Glutamatergic neuron (in vitro differentiated cells): ENCODE measurements at regions not wholly inside any gene's neighbourhood (a gene's known extent, or its start where the extent isn't known, plus 50 kb on each side); places are given as distances from the start of the nearest gene placed in this dataset.

Source experiments
- DNase-seq: peaks from one replicate; pipeline ENCODE4 v3.0.0; 2022
- H3K27ac Mint-ChIP-seq: one replicate; pipeline ENCODE4 v1.8.0; 2020; ENCODE audit warnings: mild to moderate bottlenecking, mixed read lengths, inconsistent platforms; ENCODE audit not compliant: unreplicated experiment
- H3K27me3 Mint-ChIP-seq: one replicate; pipeline ENCODE4 v1.8.0; 2020; ENCODE audit warnings: mild to moderate bottlenecking, moderate library complexity, mixed read lengths, inconsistent platforms; ENCODE audit not compliant: unreplicated experiment
- H3K36me3 Mint-ChIP-seq: one replicate; pipeline ENCODE4 v1.8.0; 2020; ENCODE audit warnings: mild to moderate bottlenecking, mixed read lengths, inconsistent platforms; ENCODE audit not compliant: unreplicated experiment
- H3K4me1 Mint-ChIP-seq: one replicate; pipeline ENCODE4 v1.8.0; 2020; ENCODE audit warnings: mild to moderate bottlenecking, low read depth, mixed read lengths, inconsistent platforms; ENCODE audit not compliant: unreplicated experiment
- H3K4me3 Mint-ChIP-seq: one replicate; pipeline ENCODE4 v1.8.0; 2020; ENCODE audit warnings: mild to moderate bottlenecking, mixed read lengths, inconsistent platforms; ENCODE audit not compliant: unreplicated experiment
- H3K9me3 Mint-ChIP-seq: one replicate; pipeline ENCODE4 v1.8.0; 2020; ENCODE audit warnings: mild to moderate bottlenecking, moderate library complexity, mixed read lengths, inconsistent platforms; ENCODE audit not compliant: unreplicated experiment
- TF ChIP-seq, protein P1 (sequence below): fragments of 200-600 bp; sonication (generic); IDR thresholded peaks from one replicate; pipeline ENCODE4 v1.5.0; 2021; ENCODE audit not compliant: partially characterized antibody, unreplicated experiment

GRCh38 chr5:117496801-117497200 is 922.2 kb upstream of the SEMA6A start:
- H3K4me3 Mint-ChIP-seq = no peak overlapping the region
- no peak for DNase-seq
- H3K4me1 Mint-ChIP-seq = no peaks in the 10 kb centered on the region
- TF ChIP-seq, protein P1, sequence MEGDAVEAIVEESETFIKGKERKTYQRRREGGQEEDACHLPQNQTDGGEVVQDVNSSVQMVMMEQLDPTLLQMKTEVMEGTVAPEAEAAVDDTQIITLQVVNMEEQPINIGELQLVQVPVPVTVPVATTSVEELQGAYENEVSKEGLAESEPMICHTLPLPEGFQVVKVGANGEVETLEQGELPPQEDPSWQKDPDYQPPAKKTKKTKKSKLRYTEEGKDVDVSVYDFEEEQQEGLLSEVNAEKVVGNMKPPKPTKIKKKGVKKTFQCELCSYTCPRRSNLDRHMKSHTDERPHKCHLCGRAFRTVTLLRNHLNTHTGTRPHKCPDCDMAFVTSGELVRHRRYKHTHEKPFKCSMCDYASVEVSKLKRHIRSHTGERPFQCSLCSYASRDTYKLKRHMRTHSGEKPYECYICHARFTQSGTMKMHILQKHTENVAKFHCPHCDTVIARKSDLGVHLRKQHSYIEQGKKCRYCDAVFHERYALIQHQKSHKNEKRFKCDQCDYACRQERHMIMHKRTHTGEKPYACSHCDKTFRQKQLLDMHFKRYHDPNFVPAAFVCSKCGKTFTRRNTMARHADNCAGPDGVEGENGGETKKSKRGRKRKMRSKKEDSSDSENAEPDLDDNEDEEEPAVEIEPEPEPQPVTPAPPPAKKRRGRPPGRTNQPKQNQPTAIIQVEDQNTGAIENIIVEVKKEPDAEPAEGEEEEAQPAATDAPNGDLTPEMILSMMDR = no peak
- no peaks in the 10 kb centered on the region for H3K36me3 Mint-ChIP-seq
- no peak overlapping the region for H3K27ac Mint-ChIP-seq
- H3K27me3 Mint-ChIP-seq = no peaks in the 10 kb centered on the region
- H3K9me3 Mint-ChIP-seq = no peaks in the 10 kb centered on the region

- Mint-ChIP-seq H3K4me1 (no peaks in the 10 kb centered on the region), H3K4me3 (no peak overlapping the region), H3K27ac (no peak overlapping the region), H3K36me3 (no peaks in the 10 kb centered on the region), H3K9me3 (no peaks in the 10 kb centered on the region), H3K27me3 (no peaks in the 10 kb centered on the region)
- TF ChIP-seq, protein P1 = no peak
- no peak for DNase-seq
Observed at GRCh38 chr5:117494188-117494587, 919.6 kb upstream of the SEMA6A start.

DNA sequence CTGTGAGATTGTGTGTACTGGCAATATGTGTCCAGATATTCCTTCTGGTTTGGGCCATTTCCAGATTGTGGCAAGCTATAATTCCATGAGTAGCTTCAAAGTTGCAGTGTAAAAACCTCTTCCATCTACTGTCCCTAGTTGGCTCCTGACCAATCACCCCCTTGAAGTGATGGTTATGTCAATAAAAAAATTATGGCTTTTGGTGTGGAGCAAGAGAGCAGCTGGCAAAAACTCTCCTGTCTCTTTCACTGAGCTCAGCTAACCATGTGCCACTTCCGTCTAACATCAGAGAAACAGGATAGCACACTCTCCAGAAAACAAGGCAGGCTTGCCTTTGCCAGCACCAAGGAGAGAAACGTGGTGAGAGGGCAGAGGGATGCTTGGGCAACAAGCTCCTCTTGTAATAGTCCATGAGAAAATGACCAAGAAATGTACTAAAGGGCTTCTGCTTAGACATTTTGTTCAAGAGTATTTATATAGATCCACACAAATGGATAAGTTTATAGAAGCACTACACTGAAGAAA is 914.4 kb upstream of the SEMA6A start:
- Mint-ChIP-seq H3K4me3 (no peak overlapping the region), H3K27me3 (no peaks in the 10 kb centered on the region), H3K36me3 (no peaks in the 10 kb centered on the region), H3K27ac (no peak overlapping the region), H3K4me1 (no peaks in the 10 kb centered on the region), H3K9me3 (no peaks in the 10 kb centered on the region)
- DNase-seq = no peak
- TF ChIP-seq, protein P1 = no peak

GRCh38 chr5:117487556-117487955 is 912.9 kb upstream of the SEMA6A start:
- DNase-seq = no peak
- TF ChIP-seq, protein P1 = no peak
- Mint-ChIP-seq H3K36me3 (no peaks in the 10 kb centered on the region), H3K4me1 (no peaks in the 10 kb centered on the region), H3K4me3 (no peak overlapping the region), H3K27ac (no peak overlapping the region), H3K27me3 (no peaks in the 10 kb centered on the region), H3K9me3 (no peaks in the 10 kb centered on the region)

- H3K9me3 Mint-ChIP-seq = no peaks in the 10 kb centered on the region
- TF ChIP-seq, protein P1 = no peak
- no peak overlapping the region for H3K27ac Mint-ChIP-seq
- H3K4me1 Mint-ChIP-seq = no peaks in the 10 kb centered on the region
- H3K4me3 Mint-ChIP-seq = no peak overlapping the region
- no peak for DNase-seq
- no peaks in the 10 kb centered on the region for H3K36me3 Mint-ChIP-seq
- no peaks in the 10 kb centered on the region for H3K27me3 Mint-ChIP-seq
Observed at GRCh38 chr5:117486879-117487391, 912.3 kb upstream of the SEMA6A start.
